GM12878 (cell line): ENCODE measurements at regions not wholly inside any gene's neighbourhood (a gene's known extent, or its start where the extent isn't known, plus 50 kb on each side); places are given as distances from the start of the nearest gene placed in this dataset.

Experiments
- ATAC-seq: fragments of 200-7000 bp; cut with Tn5 transposase; 3 replicates; pipeline ENCODE4 v1.9.1; 2020; ENCODE audit warnings: mild to moderate bottlenecking, moderate library complexity
- BruUV-seq: library from RNA; stranded (reverse); fragments of 400-500 nt; replicated peaks from 2 replicates; lab custom pipeline; 2021; lab: Mats Ljungman, UMichigan
- CTCF ChIA-PET: fragments of 300-600 bp; sonication (Branson Sonifier 250); formaldehyde crosslinking; extraction: SDS; loops from one replicate; lab custom pipeline; 2021; ENCODE audit warnings: inconsistent platforms; lab: Yijun Ruan, JAX
- POLR2A ChIA-PET: fragments of 350-600 bp; formaldehyde crosslinking; extraction: SDS; loops from one replicate; lab custom pipeline; 2021; ENCODE audit warnings: inconsistent platforms; lab: Charles Lee
- RAD21 ChIA-PET: fragments of 300-600 bp; sonication (Branson Sonifier 250); formaldehyde crosslinking; loops from one replicate; lab custom pipeline; 2023; ENCODE audit warnings: antibody characterized with exemption; ENCODE audit not compliant: unreplicated experiment; lab: Charles Lee
- SMC1A ChIA-PET: fragments of 300-600 bp; sonication (Branson Sonifier 250); formaldehyde crosslinking; loops from one replicate; lab custom pipeline; 2023; ENCODE audit not compliant: unreplicated experiment, uncharacterized antibody; lab: Charles Lee
- DNase-seq: peaks from one replicate; pipeline ENCODE4 v3.0.0-alpha.2; 2011; ENCODE audit warnings: low read depth, low spot score
- FAIRE-seq: peaks from 3 replicates; lab custom pipeline; 2011; peaks lifted over from hg19 to GRCh38; lab: Jason Lieb, UNC
- H2AFZ ChIP-seq: 2 replicates; pipeline ENCODE4 v1.6.0; 2011; ENCODE audit warnings: low read depth, low read length, control low read depth; ENCODE audit not compliant: control insufficient read depth
- H3K27ac ChIP-seq: 2 replicates; pipeline ENCODE4 v1.5.1; 2011; ENCODE audit warnings: control low read depth; ENCODE audit not compliant: control insufficient read depth, insufficient read depth
- H3K27me3 ChIP-seq, 2 experiments: replicated peaks in 1 of 2; 2 replicates each; pipeline versions ENCODE4 v1.6.0 to v1.6.1; 2011; ENCODE audit warnings: low read length in 1 of 2; ENCODE audit not compliant: control insufficient read depth in 2 of 2, insufficient read depth in 2 of 2
- H3K36me3 ChIP-seq, 2 experiments: 2 replicates each; pipeline ENCODE4 v1.5.1; 2011; ENCODE audit warnings: low read length in 1 of 2; ENCODE audit not compliant: control insufficient read depth in 2 of 2, insufficient read depth in 2 of 2
- H3K4me1 ChIP-seq: 2 replicates; pipeline ENCODE4 v1.6.1; 2011; ENCODE audit warnings: mild to moderate bottlenecking, low read length, moderate library complexity, mixed read lengths; ENCODE audit not compliant: control insufficient read depth, insufficient read depth
- H3K4me2 ChIP-seq: 2 replicates; pipeline ENCODE4 v1.6.0; 2011; ENCODE audit warnings: control low read depth; ENCODE audit not compliant: control insufficient read depth, insufficient read depth
- H3K4me3 ChIP-seq: fragments of 200-600 bp; sonication (generic); 2 replicates; pipeline ENCODE4 v1.5.1; 2016
- H3K79me2 ChIP-seq: 2 replicates; pipeline ENCODE4 v1.6.0; 2011; ENCODE audit warnings: low read length; ENCODE audit not compliant: control insufficient read depth, insufficient read depth
- H3K9ac ChIP-seq: 2 replicates; pipeline ENCODE4 v1.8.0; 2011; ENCODE audit warnings: low read length, control low read depth, mixed read lengths; ENCODE audit not compliant: control insufficient read depth, insufficient read depth
- H3K9me3 ChIP-seq: replicated peaks from 3 replicates; pipeline ENCODE4 v1.5.1; 2011; ENCODE audit warnings: mild to moderate bottlenecking, low read length; ENCODE audit not compliant: control insufficient read depth, insufficient read depth
- H4K20me1 ChIP-seq: 2 replicates; pipeline ENCODE4 v1.6.0; 2011; ENCODE audit not compliant: control insufficient read depth, insufficient read depth
- BCLAF1 ChIP-seq: fragments of 450-650 bp; IDR thresholded peaks from 2 replicates; pipeline ENCODE4 v1.6.1; 2017; ENCODE audit warnings: antibody characterized with exemption, mild to moderate bottlenecking, moderate library complexity
- MEF2B ChIP-seq: fragments of 450-650 bp; IDR thresholded peaks from 2 replicates; pipeline ENCODE4 v1.6.1; 2018; ENCODE audit warnings: mild to moderate bottlenecking, moderate library complexity; ENCODE audit not compliant: partially characterized antibody, poor library complexity, severe bottlenecking
- MLLT1 ChIP-seq: fragments of 450-650 bp; IDR thresholded peaks from 2 replicates; pipeline ENCODE4 v1.6.1; 2016; ENCODE audit warnings: mild to moderate bottlenecking
- MXI1 ChIP-seq: fragments of 150-350 bp; IDR thresholded peaks from 2 replicates; pipeline ENCODE4 v1.6.1; 2011; ENCODE audit warnings: low read depth, mild to moderate bottlenecking, inconsistent platforms, low read length, improper control_type of control experiment
- MYC ChIP-seq: IDR thresholded peaks from 2 replicates; pipeline ENCODE4 v1.6.1; 2011; ENCODE audit warnings: mild to moderate bottlenecking, low read length, moderate library complexity, inconsistent platforms; ENCODE audit not compliant: insufficient read depth, insufficient replicate concordance, insufficient read length, severe bottlenecking
- NFXL1 ChIP-seq: fragments of 450-650 bp; IDR thresholded peaks from 2 replicates; pipeline ENCODE4 v1.6.1; 2017; ENCODE audit warnings: antibody characterized with exemption, mild to moderate bottlenecking, borderline replicate concordance
- NR2C2 ChIP-seq: IDR thresholded peaks from 2 replicates; pipeline ENCODE4 v1.6.1; 2011; ENCODE audit warnings: borderline replicate concordance, low read depth; ENCODE audit not compliant: control insufficient read depth, insufficient read length
- RB1 ChIP-seq: fragments of 450-650 bp; formaldehyde crosslinking; IDR thresholded peaks from 2 replicates; pipeline ENCODE4 v1.6.1; 2017; ENCODE audit warnings: mild to moderate bottlenecking, borderline replicate concordance
- RBBP5 ChIP-seq: fragments of 200-600 bp; sonication (generic); conservative IDR thresholded peaks from 2 replicates; pipeline ENCODE4 v1.6.1; 2016
- SRF ChIP-seq, 2 experiments: IDR thresholded peaks; 2 replicates each; pipeline ENCODE4 v1.6.1; 2011; ENCODE audit warnings: low read depth in 2 of 2, low read length in 2 of 2, mild to moderate bottlenecking in 1 of 2, moderate library complexity in 1 of 2
- TARDBP ChIP-seq: IDR thresholded peaks from 2 replicates; pipeline ENCODE4 v1.6.1; 2016; ENCODE audit warnings: borderline replicate concordance
- ZNF207 ChIP-seq: fragments of 450-650 bp; IDR thresholded peaks from 2 replicates; pipeline ENCODE4 v1.6.1; 2014; ENCODE audit warnings: antibody characterized with exemption, mild to moderate bottlenecking, borderline replicate concordance
- ZNF622 ChIP-seq: fragments of 450-650 bp; IDR thresholded peaks from 2 replicates; pipeline ENCODE4 v1.6.1; 2017; ENCODE audit warnings: mild to moderate bottlenecking, inconsistent platforms
- WGBS: methylation state at CpG from one replicate; pipeline ENCODE4 v1.1.6; 2016; ENCODE audit warnings: low lambda C conversion rate; ENCODE audit not compliant: insufficient replicate concordance, insufficient coverage; ENCODE audit errors: missing lambda C conversion rate; 5-methylcytosine and 5-hydroxymethylcytosine counted together
- in situ Hi-C: fragments of 300-500 bp; cut with MboI; formaldehyde crosslinking; loops from 9 replicates; pipeline ENCODE4 v1.14.3; 2018; ENCODE audit warnings: mixed read lengths
- intact Hi-C: fragments of 100-400 bp; cut with micrococcal nuclease; formaldehyde crosslinking; loops from one replicate; pipeline ENCODE4 v1.14.2; 2022; ENCODE audit not compliant: unreplicated experiment

GRCh38 chr6:54617730-54618129 lies 228.8 kb upstream of the FAM83B start:
- no peak overlapping the region for H3K4me2 ChIP-seq
- H3K9ac ChIP-seq: no peak overlapping the region
- no peaks in the 10 kb centered on the region for H4K20me1 ChIP-seq
- ChIA-PET SMC1A (interaction anchor here (1.1 kb wide), 1 partner anchor 19 kb away, joined by 3 read pairs; no protein-coding TSS in a partner anchor), POLR2A (no interaction called here), CTCF (interaction anchor here (1.5 kb wide), 1 partner anchor 451 kb away, joined by 4 read pairs; no protein-coding TSS in a partner anchor)
- H2AFZ ChIP-seq: no peak overlapping the region
- H3K27me3 ChIP-seq: no peaks in the 10 kb centered on the region
- no peak for FAIRE-seq
- H3K4me1 ChIP-seq: no peaks in the 10 kb centered on the region
- H3K27ac ChIP-seq: no peak overlapping the region
- no peaks in the 10 kb centered on the region for H3K36me3 ChIP-seq
- TF ChIP-seq SRF (IDR thresholded peaks at IDR 0.05; ENCODE audit: low read depth in 2 of 2, low read length in 2 of 2): no peak
- TF ChIP-seq MXI1: no peak
- no peak for TF ChIP-seq TARDBP
- no peak for TF ChIP-seq RB1
- no peak for TF ChIP-seq ZNF207
- TF ChIP-seq MEF2B: no peak
- no peak for TF ChIP-seq RBBP5
- TF ChIP-seq MLLT1: no peak
- TF ChIP-seq ZNF622: no peak
- TF ChIP-seq MYC: no peak
- no peak for TF ChIP-seq BCLAF1
- TF ChIP-seq NR2C2: no peak
- no peak for TF ChIP-seq NFXL1
- TF ChIP-seq, all 136 proteins: peak for 0
- no peaks in the 10 kb centered on the region for H3K79me2 ChIP-seq
- no TSS peak for BruUV-seq
- ATAC-seq (no peak), DNase-seq (no peak)
- in situ Hi-C loops: no loop called here
- intact Hi-C loops: no loop called here
- no peaks in the 10 kb centered on the region for H3K9me3 ChIP-seq
- no peak overlapping the region for H3K4me3 ChIP-seq
- 0% methylated on average over 1 of the region's 1 CpG for WGBS
- RAD21 ChIA-PET: no interaction called here
